ENCODE measurements at regions not wholly inside any gene's neighbourhood (a gene's known extent, or its start where the extent isn't known, plus 50 kb on each side); places are given as distances from the start of the nearest gene placed in this dataset.
"Not testable (repeated sequence)": the region's sequence is repeated elsewhere in the genome, so short reads cannot be mapped to it uniquely, and the experiment has no call there.

- WGBS (ENCODE audit: insufficient coverage, low lambda C conversion rate): 100% methylated on average over 1 of the region's 4 CpGs
- H3K9me3 ChIP-seq (ENCODE audit: control insufficient read depth, low read depth, low read length): no peaks in the 10 kb centered on the region
- H3K27me3 ChIP-seq (ENCODE audit: control insufficient read depth, insufficient read depth, low read length): no peaks in the 10 kb centered on the region
- H3K4me3 ChIP-seq (ENCODE audit: low read length): no peak overlapping the region
- H3K4me1 ChIP-seq (ENCODE audit: control insufficient read depth, insufficient read depth, low read length): peaks cover 6% of the 10 kb centered on the region
- DNase-seq: no peak
- no peaks in the 10 kb centered on the region for H3K36me3 ChIP-seq (ENCODE audit: control insufficient read depth, insufficient read depth, low read length)
- H3K27ac ChIP-seq (ENCODE audit: low read length): no peak overlapping the region
Measured at GRCh38 chr6:27128311-27129094, 119.0 kb upstream of the PRSS16 start.

DNA sequence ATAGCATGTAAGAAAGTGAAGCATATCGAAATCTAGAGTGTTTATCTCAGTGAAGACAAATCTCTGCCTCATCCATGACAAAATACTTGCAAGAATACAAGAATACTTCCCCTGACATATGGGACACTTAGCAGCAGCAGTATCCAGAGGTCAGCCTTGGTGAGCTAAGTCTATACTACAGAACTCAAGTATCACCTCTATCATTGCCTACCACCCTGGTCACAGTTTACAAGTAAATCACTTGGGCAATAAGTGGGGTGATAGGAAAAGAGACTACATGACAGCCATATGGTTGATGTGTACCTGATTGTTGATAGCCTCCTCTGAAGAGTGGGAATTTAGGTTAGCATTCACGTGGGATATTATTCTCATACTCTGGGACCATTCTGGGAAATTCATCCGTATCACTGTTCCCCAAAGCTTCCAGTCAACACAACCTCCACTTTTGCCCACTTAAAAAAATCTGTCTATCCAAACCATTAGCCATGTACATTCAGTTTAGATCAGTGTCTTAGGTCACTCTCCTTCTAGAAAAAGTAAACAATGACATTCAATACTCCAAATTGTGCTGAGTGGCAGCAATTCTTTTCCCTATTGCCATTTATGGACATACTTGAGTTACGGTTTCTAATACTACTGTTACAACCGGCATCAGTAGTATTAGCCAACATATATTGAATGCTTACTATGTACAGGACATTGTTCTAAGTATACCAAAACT lies 118.2 kb upstream of the PRSS16 start:
- Histone ChIP-seq H3K4me1 (ENCODE audit: control insufficient read depth, insufficient read depth, low read length) (peaks cover 6% of the 10 kb centered on the region), H3K4me3 (ENCODE audit: low read length) (no peak overlapping the region), H3K9me3 (ENCODE audit: control insufficient read depth, low read depth, low read length) (no peaks in the 10 kb centered on the region), H3K27me3 (ENCODE audit: control insufficient read depth, insufficient read depth, low read length) (no peaks in the 10 kb centered on the region), H3K36me3 (ENCODE audit: control insufficient read depth, insufficient read depth, low read length) (no peaks in the 10 kb centered on the region), H3K27ac (ENCODE audit: low read length) (no peak overlapping the region)
- no peak for DNase-seq
- no CpG with 5 or more reads among the region's 5 CpGs for WGBS (ENCODE audit: insufficient coverage, low lambda C conversion rate)

GRCh38 chr6:27129917-27130316 lies 117.6 kb upstream of the PRSS16 start:
- H3K27me3 ChIP-seq (ENCODE audit: control insufficient read depth, insufficient read depth, low read length): no peaks in the 10 kb centered on the region
- H3K36me3 ChIP-seq (ENCODE audit: control insufficient read depth, insufficient read depth, low read length): no peaks in the 10 kb centered on the region
- no CpG with 5 or more reads among the region's 8 CpGs for WGBS (ENCODE audit: insufficient coverage, low lambda C conversion rate)
- no peak for DNase-seq
- peaks cover 6% of the 10 kb centered on the region for H3K4me1 ChIP-seq (ENCODE audit: control insufficient read depth, insufficient read depth, low read length)
- H3K9me3 ChIP-seq (ENCODE audit: control insufficient read depth, low read depth, low read length): peaks cover 5% of the 10 kb centered on the region
- H3K27ac ChIP-seq (ENCODE audit: low read length): no peak overlapping the region
- H3K4me3 ChIP-seq (ENCODE audit: low read length): no peak overlapping the region

GRCh38 chr6:27130668-27131428 lies 116.7 kb upstream of the PRSS16 start:
- H3K36me3 ChIP-seq (ENCODE audit: control insufficient read depth, insufficient read depth, low read length): no peaks in the 10 kb centered on the region
- H3K9me3 ChIP-seq (ENCODE audit: control insufficient read depth, low read depth, low read length): peaks cover 5% of the 10 kb centered on the region
- H3K4me3 ChIP-seq (ENCODE audit: low read length): peak overlapping the region; percentile 58
- no peaks in the 10 kb centered on the region for H3K27me3 ChIP-seq (ENCODE audit: control insufficient read depth, insufficient read depth, low read length)
- peak in 1 of 2 donors; percentile 59 for DNase-seq
- peaks cover 6% of the 10 kb centered on the region for H3K4me1 ChIP-seq (ENCODE audit: control insufficient read depth, insufficient read depth, low read length)
- 21% methylated on average over 4 of the region's 7 CpGs for WGBS (ENCODE audit: insufficient coverage, low lambda C conversion rate)
- peak overlapping the region; percentile 80 for H3K27ac ChIP-seq (ENCODE audit: low read length)

DNA sequence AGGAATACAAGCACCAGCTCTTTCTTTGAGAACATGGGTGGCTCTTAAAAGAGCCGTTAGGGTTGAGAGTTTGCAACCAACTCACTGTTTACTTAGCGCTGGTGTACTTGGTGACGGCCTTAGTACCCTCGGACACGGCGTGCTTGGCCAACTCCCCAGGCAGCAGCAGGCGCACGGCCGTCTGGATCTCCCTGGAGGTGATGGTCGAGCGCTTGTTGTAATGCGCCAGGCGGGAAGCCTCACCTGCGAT lies 115.3 kb upstream of the PRSS16 start:
- not testable (repeated sequence) for H3K9me3 ChIP-seq (ENCODE audit: control insufficient read depth, low read depth, low read length); DNase-seq; H3K36me3 ChIP-seq (ENCODE audit: control insufficient read depth, insufficient read depth, low read length); H3K27me3 ChIP-seq (ENCODE audit: control insufficient read depth, insufficient read depth, low read length)
- no CpG with 5 or more reads among the region's 14 CpGs for WGBS (ENCODE audit: insufficient coverage, low lambda C conversion rate)
- H3K27ac ChIP-seq (ENCODE audit: low read length): peak overlapping the region; percentile 80
- H3K4me3 ChIP-seq (ENCODE audit: low read length): peak overlapping the region; percentile 58
- peaks cover 12% of the 10 kb centered on the region for H3K4me1 ChIP-seq (ENCODE audit: control insufficient read depth, insufficient read depth, low read length)

DNA sequence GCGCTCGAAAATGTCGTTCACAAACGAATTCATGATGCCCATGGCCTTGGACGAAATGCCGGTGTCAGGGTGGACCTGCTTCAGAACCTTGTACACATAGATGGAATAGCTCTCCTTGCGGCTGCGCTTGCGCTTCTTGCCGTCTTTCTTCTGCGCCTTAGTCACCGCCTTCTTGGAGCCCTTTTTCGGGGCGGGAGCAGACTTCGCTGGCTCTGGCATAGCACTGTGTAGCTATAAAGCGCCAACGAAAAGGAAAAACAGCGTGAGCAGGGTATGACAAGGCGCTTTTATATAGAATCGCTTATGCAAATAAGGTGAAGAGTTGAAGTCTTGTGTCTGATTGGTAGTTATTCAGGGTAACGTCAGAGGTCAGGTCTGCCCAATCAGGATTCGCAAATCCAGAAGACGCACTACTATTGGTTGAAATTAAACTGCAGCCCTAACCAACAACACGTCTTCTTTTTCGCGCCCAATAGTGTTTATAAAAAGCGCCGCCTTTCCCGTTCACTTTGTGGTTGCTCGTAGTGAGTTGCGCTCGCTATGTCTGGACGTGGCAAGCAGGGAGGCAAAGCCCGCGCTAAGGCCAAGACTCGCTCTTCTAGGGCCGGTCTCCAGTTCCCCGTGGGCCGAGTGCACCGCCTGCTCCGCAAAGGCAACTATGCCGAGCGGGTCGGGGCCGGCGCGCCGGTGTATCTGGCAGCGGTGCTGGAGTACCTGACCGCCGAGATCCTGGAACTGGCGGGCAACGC lies 114.8 kb upstream of the PRSS16 start:
- no CpG with 5 or more reads among the region's 53 CpGs for WGBS (ENCODE audit: insufficient coverage, low lambda C conversion rate)
- peak overlapping the region; percentile 80 for H3K27ac ChIP-seq (ENCODE audit: low read length)
- peak; percentile 99 to 100 for DNase-seq
- peaks cover 9% of the 10 kb centered on the region for H3K4me1 ChIP-seq (ENCODE audit: control insufficient read depth, insufficient read depth, low read length)
- H3K4me3 ChIP-seq (ENCODE audit: low read length): peak overlapping the region; percentile 79
- H3K9me3 ChIP-seq (ENCODE audit: control insufficient read depth, low read depth, low read length): peaks cover 5% of the 10 kb centered on the region
- H3K36me3 ChIP-seq (ENCODE audit: control insufficient read depth, insufficient read depth, low read length): no peaks in the 10 kb centered on the region
- H3K27me3 ChIP-seq (ENCODE audit: control insufficient read depth, insufficient read depth, low read length): no peaks in the 10 kb centered on the region

GRCh38 chr6:27133281-27134227 lies 113.9 kb upstream of the PRSS16 start:
- H3K27me3 ChIP-seq (ENCODE audit: control insufficient read depth, insufficient read depth, low read length): no peaks in the 10 kb centered on the region
- H3K36me3 ChIP-seq (ENCODE audit: control insufficient read depth, insufficient read depth, low read length): no peaks in the 10 kb centered on the region
- 0% methylated on average over 1 of the region's 43 CpGs for WGBS (ENCODE audit: insufficient coverage, low lambda C conversion rate)
- peaks cover 5% of the 10 kb centered on the region for H3K9me3 ChIP-seq (ENCODE audit: control insufficient read depth, low read depth, low read length)
- peaks cover 17% of the 10 kb centered on the region for H3K4me1 ChIP-seq (ENCODE audit: control insufficient read depth, insufficient read depth, low read length)
- peak; percentile 85 to 91 for DNase-seq
- peak overlapping the region; percentile 80 for H3K27ac ChIP-seq (ENCODE audit: low read length)
- H3K4me3 ChIP-seq (ENCODE audit: low read length): peak overlapping the region; percentile 79

DNA sequence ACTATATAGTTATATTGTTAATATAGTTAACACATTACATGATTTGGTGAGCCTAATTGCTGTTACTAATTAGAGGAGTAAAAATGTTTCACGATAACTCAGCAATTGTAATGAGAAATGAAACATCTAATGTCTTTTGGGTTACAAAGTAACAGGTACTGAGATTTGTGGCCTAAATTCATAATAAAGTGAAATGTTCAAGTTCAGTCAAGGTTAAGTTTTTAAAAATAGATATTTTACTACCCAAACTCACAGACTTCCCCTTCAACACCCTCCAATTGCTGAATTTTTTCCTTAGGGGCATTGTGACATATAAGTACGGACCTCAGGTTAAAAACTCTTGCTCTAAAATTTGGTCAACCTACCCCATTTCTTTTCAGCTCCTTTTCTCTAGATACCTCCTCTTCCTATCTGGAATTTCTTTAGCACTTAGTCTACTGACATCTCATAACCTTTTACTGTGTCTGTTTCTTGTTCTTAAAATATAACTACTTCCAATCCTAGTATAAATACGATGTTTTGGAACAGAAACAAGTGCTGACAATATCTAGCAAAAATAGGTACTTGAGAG lies 112.3 kb upstream of the PRSS16 start:
- H3K4me3 ChIP-seq (ENCODE audit: low read length): no peak overlapping the region
- H3K4me1 ChIP-seq (ENCODE audit: control insufficient read depth, insufficient read depth, low read length): peaks cover 19% of the 10 kb centered on the region
- H3K36me3 ChIP-seq (ENCODE audit: control insufficient read depth, insufficient read depth, low read length): no peaks in the 10 kb centered on the region
- DNase-seq: no peak
- peaks cover 5% of the 10 kb centered on the region for H3K9me3 ChIP-seq (ENCODE audit: control insufficient read depth, low read depth, low read length)
- peak overlapping the region; percentile 80 for H3K27ac ChIP-seq (ENCODE audit: low read length)
- WGBS (ENCODE audit: insufficient coverage, low lambda C conversion rate): 100% methylated on average over 2 of the region's 3 CpGs
- no peaks in the 10 kb centered on the region for H3K27me3 ChIP-seq (ENCODE audit: control insufficient read depth, insufficient read depth, low read length)

- Histone ChIP-seq H3K4me1 (ENCODE audit: control insufficient read depth, insufficient read depth, low read length) (peaks cover 16% of the 10 kb centered on the region), H3K4me3 (ENCODE audit: low read length) (no peak overlapping the region), H3K36me3 (ENCODE audit: control insufficient read depth, insufficient read depth, low read length) (no peaks in the 10 kb centered on the region), H3K9me3 (ENCODE audit: control insufficient read depth, low read depth, low read length) (peaks cover 5% of the 10 kb centered on the region), H3K27ac (ENCODE audit: low read length) (no peak overlapping the region), H3K27me3 (ENCODE audit: control insufficient read depth, insufficient read depth, low read length) (no peaks in the 10 kb centered on the region)
- 100% methylated on average over 2 of the region's 6 CpGs for WGBS (ENCODE audit: insufficient coverage, low lambda C conversion rate)
- no peak for DNase-seq
Measured at GRCh38 chr6:27136077-27136644, 111.3 kb upstream of the PRSS16 start.

Data from large intestine (tissue), 3 donors.